WTC11 (cell line): ENCODE measurements at regions not wholly inside any gene's neighbourhood (a gene's known extent, or its start where the extent isn't known, plus 50 kb on each side); places are given as distances from the start of the nearest gene placed in this dataset.

ENCODE experiments used
- ATAC-seq: fragments of 200-7000 bp; cut with Tn5 transposase; 2 replicates; pipeline ENCODE4 v1.10.0; 2021; ENCODE audit warnings: mild to moderate bottlenecking, moderate library complexity
- CTCF ChIA-PET: fragments of 300-600 bp; sonication (Branson Sonifier 250); formaldehyde crosslinking; loops from one replicate; lab custom pipeline; 2021; ENCODE audit warnings: antibody characterized with exemption; lab: Charles Lee
- POLR2A ChIA-PET: fragments of 350-600 bp; sonication (Branson Sonifier 250); formaldehyde crosslinking; loops from one replicate; lab custom pipeline; 2021; ENCODE audit warnings: antibody characterized with exemption; lab: Charles Lee
- DNase-seq: peaks from one replicate; pipeline ENCODE4 v3.0.0; 2021; ENCODE audit warnings: low spot score
- H3K27ac Mint-ChIP-seq: 2 replicates; pipeline ENCODE4 v1.8.0; 2021; ENCODE audit warnings: mixed read lengths
- H3K27me3 Mint-ChIP-seq: 2 replicates; pipeline ENCODE4 v1.8.0; 2021; ENCODE audit warnings: low read depth, mild to moderate bottlenecking, moderate library complexity, mixed read lengths
- H3K36me3 Mint-ChIP-seq: 2 replicates; pipeline ENCODE4 v1.8.0; 2021; ENCODE audit warnings: mixed read lengths
- H3K4me1 Mint-ChIP-seq: 2 replicates; pipeline ENCODE4 v1.8.0; 2022; ENCODE audit warnings: mixed read lengths
- H3K4me3 Mint-ChIP-seq: 2 replicates; pipeline ENCODE4 v1.8.0; 2021; ENCODE audit warnings: mild to moderate bottlenecking, moderate library complexity, mixed read lengths
- H3K9me3 Mint-ChIP-seq: 2 replicates; pipeline ENCODE4 v1.8.0; 2021; ENCODE audit warnings: mixed read lengths
- AFF4 ChIP-seq: sonication (generic); formaldehyde crosslinking; IDR thresholded peaks from 2 replicates; pipeline ENCODE4 v1.8.1; 2023; ENCODE audit warnings: mild to moderate bottlenecking, missing genetic modification reagents, borderline replicate concordance
- AR ChIP-seq: fragments of 250-450 bp; sonication (Bioruptor Pico); IDR thresholded peaks from 2 replicates; pipeline ENCODE4 v1.9.0; 2021; ENCODE audit warnings: mild to moderate bottlenecking
- EMX1 ChIP-seq: fragments of 250-450 bp; sonication (Bioruptor Pico); IDR thresholded peaks from 2 replicates; pipeline ENCODE4 v1.8.0; 2021; ENCODE audit warnings: mild to moderate bottlenecking
- ETV6 ChIP-seq: sonication (generic); formaldehyde crosslinking; IDR thresholded peaks from 2 replicates; pipeline ENCODE4 v1.8.1; 2022; ENCODE audit warnings: mild to moderate bottlenecking, missing genetic modification reagents
- HMGA2 ChIP-seq: fragments of 250-450 bp; sonication (Bioruptor Pico); IDR thresholded peaks from 2 replicates; pipeline ENCODE4 v1.4.0; 2021; ENCODE audit warnings: mild to moderate bottlenecking, moderate library complexity
- MLX ChIP-seq: sonication (generic); formaldehyde crosslinking; IDR thresholded peaks from 2 replicates; pipeline ENCODE4 v1.8.1; 2023; ENCODE audit warnings: mild to moderate bottlenecking, missing genetic modification reagents, moderate library complexity
- NFATC4 ChIP-seq: fragments of 250-450 bp; sonication (Bioruptor Pico); IDR thresholded peaks from 2 replicates; pipeline ENCODE4 v1.9.0; 2021; ENCODE audit warnings: mild to moderate bottlenecking
- NFYB ChIP-seq: sonication (generic); formaldehyde crosslinking; conservative IDR thresholded peaks from 2 replicates; pipeline ENCODE4 v1.8.0; 2022; ENCODE audit warnings: low read depth, missing genetic modification reagents
- NR2C2 ChIP-seq: sonication (generic); formaldehyde crosslinking; IDR thresholded peaks from 2 replicates; pipeline ENCODE4 v1.8.0; 2022; ENCODE audit warnings: mild to moderate bottlenecking, missing genetic modification reagents
- PREB ChIP-seq: sonication (generic); formaldehyde crosslinking; IDR thresholded peaks from 2 replicates; pipeline ENCODE4 v1.8.1; 2022; ENCODE audit warnings: mild to moderate bottlenecking, missing genetic modification reagents, moderate library complexity, borderline replicate concordance
- PRRX2 ChIP-seq: fragments of 250-450 bp; sonication (Bioruptor Pico); IDR thresholded peaks from 2 replicates; pipeline ENCODE4 v1.8.0; 2021; ENCODE audit warnings: mild to moderate bottlenecking
- RORB ChIP-seq: fragments of 250-450 bp; sonication (Bioruptor Pico); IDR thresholded peaks from 2 replicates; pipeline ENCODE4 v1.9.0; 2021; ENCODE audit warnings: mild to moderate bottlenecking
- SMAD3 ChIP-seq: sonication (generic); formaldehyde crosslinking; IDR thresholded peaks from 2 replicates; pipeline ENCODE4 v1.8.0; 2022; ENCODE audit warnings: missing genetic modification reagents, mild to moderate bottlenecking, borderline replicate concordance
- SMAD4 ChIP-seq: sonication (generic); formaldehyde crosslinking; IDR thresholded peaks from 2 replicates; pipeline ENCODE4 v1.8.0; 2022; ENCODE audit warnings: mild to moderate bottlenecking, missing genetic modification reagents
- SOX15 ChIP-seq: fragments of 250-450 bp; sonication (Bioruptor Pico); IDR thresholded peaks from 2 replicates; pipeline ENCODE4 v1.9.0; 2021; ENCODE audit warnings: mild to moderate bottlenecking
- TEAD4 ChIP-seq: sonication (generic); formaldehyde crosslinking; IDR thresholded peaks from 2 replicates; pipeline ENCODE4 v1.8.0; 2022; ENCODE audit warnings: mild to moderate bottlenecking, missing genetic modification reagents
- TF ChIP-seq, protein P1 (sequence below): sonication (generic); formaldehyde crosslinking; IDR thresholded peaks from 2 replicates; pipeline ENCODE4 v1.8.0; 2023; ENCODE audit warnings: missing genetic modification reagents, mild to moderate bottlenecking, borderline replicate concordance
- TF ChIP-seq, protein P2 (sequence below): sonication (generic); formaldehyde crosslinking; IDR thresholded peaks from 2 replicates; pipeline ENCODE4 v1.8.0; 2022; ENCODE audit warnings: mild to moderate bottlenecking, missing genetic modification reagents

- TF ChIP-seq, protein P1, sequence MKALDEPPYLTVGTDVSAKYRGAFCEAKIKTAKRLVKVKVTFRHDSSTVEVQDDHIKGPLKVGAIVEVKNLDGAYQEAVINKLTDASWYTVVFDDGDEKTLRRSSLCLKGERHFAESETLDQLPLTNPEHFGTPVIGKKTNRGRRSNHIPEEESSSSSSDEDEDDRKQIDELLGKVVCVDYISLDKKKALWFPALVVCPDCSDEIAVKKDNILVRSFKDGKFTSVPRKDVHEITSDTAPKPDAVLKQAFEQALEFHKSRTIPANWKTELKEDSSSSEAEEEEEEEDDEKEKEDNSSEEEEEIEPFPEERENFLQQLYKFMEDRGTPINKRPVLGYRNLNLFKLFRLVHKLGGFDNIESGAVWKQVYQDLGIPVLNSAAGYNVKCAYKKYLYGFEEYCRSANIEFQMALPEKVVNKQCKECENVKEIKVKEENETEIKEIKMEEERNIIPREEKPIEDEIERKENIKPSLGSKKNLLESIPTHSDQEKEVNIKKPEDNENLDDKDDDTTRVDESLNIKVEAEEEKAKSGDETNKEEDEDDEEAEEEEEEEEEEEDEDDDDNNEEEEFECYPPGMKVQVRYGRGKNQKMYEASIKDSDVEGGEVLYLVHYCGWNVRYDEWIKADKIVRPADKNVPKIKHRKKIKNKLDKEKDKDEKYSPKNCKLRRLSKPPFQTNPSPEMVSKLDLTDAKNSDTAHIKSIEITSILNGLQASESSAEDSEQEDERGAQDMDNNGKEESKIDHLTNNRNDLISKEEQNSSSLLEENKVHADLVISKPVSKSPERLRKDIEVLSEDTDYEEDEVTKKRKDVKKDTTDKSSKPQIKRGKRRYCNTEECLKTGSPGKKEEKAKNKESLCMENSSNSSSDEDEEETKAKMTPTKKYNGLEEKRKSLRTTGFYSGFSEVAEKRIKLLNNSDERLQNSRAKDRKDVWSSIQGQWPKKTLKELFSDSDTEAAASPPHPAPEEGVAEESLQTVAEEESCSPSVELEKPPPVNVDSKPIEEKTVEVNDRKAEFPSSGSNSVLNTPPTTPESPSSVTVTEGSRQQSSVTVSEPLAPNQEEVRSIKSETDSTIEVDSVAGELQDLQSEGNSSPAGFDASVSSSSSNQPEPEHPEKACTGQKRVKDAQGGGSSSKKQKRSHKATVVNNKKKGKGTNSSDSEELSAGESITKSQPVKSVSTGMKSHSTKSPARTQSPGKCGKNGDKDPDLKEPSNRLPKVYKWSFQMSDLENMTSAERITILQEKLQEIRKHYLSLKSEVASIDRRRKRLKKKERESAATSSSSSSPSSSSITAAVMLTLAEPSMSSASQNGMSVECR (CRISPR knock-in tag), result no peak
- TF ChIP-seq NR2C2 (no peak), ETV6 (CRISPR knock-in tag) (no peak)
Measured at GRCh38 chr7:110186334-110186733, 904.6 kb upstream of the LRRN3 start (continued).

DNA sequence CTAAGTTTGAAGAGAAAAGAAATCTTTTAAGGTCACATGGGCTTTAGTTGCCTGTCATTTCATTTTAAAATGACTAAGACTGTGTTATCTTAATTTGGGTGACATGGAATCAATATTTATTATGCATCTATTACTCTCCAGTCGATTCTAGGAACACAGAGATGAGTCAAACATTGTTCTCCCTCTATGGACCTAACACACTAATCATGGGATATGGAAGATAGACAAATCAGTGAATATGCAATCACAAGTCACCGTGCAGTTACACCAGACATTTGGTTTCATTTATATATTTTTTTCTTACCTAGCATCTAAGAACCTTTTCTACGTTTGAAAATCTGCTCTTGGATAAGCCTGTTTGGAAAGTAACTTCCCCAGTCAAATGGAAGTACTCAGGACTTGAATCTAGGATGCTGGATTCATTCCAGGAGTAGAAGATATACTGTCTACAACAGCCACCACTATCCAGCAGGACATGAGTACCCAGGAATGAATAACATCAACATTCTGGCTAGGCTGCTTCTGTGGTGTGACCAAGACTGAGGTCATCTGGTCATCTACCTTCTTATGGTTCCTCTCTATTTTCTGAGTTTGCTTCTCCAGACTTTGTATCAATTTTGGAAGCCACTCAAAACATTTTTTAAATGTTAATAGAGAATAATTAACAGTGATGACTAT, 902.9 kb upstream of the LRRN3 start:
- POLR2A ChIA-PET, result no interaction called here
- H3K4me1 Mint-ChIP-seq, result peaks cover 4% of the 10 kb centered on the region
- DNase-seq (no peak), ATAC-seq (no peak)
- H3K27me3 Mint-ChIP-seq, result no peaks in the 10 kb centered on the region
- TF ChIP-seq AR (CRISPR knock-in tag) (no peak), PREB (CRISPR knock-in tag) (no peak), SMAD3 (CRISPR knock-in tag) (no peak), SOX15 (CRISPR knock-in tag) (no peak), TEAD4 (CRISPR knock-in tag) (no peak), MLX (no peak), HMGA2 (CRISPR knock-in tag) (no peak)
- TF ChIP-seq, protein P2, sequence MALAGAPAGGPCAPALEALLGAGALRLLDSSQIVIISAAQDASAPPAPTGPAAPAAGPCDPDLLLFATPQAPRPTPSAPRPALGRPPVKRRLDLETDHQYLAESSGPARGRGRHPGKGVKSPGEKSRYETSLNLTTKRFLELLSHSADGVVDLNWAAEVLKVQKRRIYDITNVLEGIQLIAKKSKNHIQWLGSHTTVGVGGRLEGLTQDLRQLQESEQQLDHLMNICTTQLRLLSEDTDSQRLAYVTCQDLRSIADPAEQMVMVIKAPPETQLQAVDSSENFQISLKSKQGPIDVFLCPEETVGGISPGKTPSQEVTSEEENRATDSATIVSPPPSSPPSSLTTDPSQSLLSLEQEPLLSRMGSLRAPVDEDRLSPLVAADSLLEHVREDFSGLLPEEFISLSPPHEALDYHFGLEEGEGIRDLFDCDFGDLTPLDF (CRISPR knock-in tag), result no peak
- peaks cover 38% of the 10 kb centered on the region for H3K9me3 Mint-ChIP-seq
- peaks cover 25% of the 10 kb centered on the region for H3K36me3 Mint-ChIP-seq
- H3K27ac Mint-ChIP-seq, result no peak overlapping the region
- CTCF ChIA-PET, result no interaction called here
- H3K4me3 Mint-ChIP-seq, result no peak overlapping the region

DNA sequence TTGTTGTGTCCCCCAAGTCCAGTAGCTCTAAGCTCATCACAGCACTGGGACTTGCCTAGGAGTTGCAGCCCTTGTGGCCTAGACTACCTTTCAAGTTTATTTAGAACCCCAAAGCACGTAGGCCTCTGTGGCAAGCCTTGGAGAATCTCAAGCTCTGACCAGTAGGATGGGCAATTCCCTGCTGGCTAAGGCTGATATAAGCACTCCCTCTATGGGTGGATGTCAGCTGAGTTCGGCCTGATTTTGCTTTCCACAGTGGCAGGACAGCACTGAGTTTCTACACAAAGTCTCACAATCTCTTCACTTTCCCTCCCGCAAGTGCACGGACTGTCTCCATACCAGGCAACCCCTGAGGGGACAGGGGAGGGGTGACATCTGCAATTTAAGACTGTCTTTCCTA, 886.4 kb upstream of the LRRN3 start:
- H3K27me3 Mint-ChIP-seq, result no peaks in the 10 kb centered on the region
- H3K4me3 Mint-ChIP-seq, result no peak overlapping the region
- H3K9me3 Mint-ChIP-seq, result peaks cover 3% of the 10 kb centered on the region; the same call in 1 of the 2 replicates
- CTCF ChIA-PET, result interaction anchor here (0.8 to 1.3 kb wide), 5 partner anchors 9 to 894 kb away, joined by 3 to 7 read pairs (median 4); no protein-coding TSS in a partner anchor
- ATAC-seq (peak; percentile 99), DNase-seq (peak; percentile 38)
- POLR2A ChIA-PET, result no interaction called here
- no peaks in the 10 kb centered on the region for H3K4me1 Mint-ChIP-seq
- 0 out of 2 replicates have a peak, but pooled peaks cover 2% of the 10 kb centered on the region for H3K36me3 Mint-ChIP-seq
- 0 out of 2 replicates have a peak, but pooled peaks have one; percentile 42 for TF ChIP-seq AFF4 (CRISPR knock-in tag)
- no peak for TF ChIP-seq EMX1 (CRISPR knock-in tag)
- TF ChIP-seq NFATC4 (CRISPR knock-in tag), result no peak
- TF ChIP-seq PRRX2, result no peak
- TF ChIP-seq NFYB (CRISPR knock-in tag), result no peak
- no peak for TF ChIP-seq RORB (CRISPR knock-in tag)
- no peak for TF ChIP-seq SMAD4 (CRISPR knock-in tag)
- no peak overlapping the region for H3K27ac Mint-ChIP-seq
